Mesenchymal stem cell (in vitro differentiated cells and primary cell): ENCODE measurements at regions not wholly inside any gene's neighbourhood (a gene's known extent, or its start where the extent isn't known, plus 50 kb on each side); places are given as distances from the start of the nearest gene placed in this dataset.

Experiments
- DNase-seq: peaks from one replicate; pipeline ENCODE4 v3.0.0-alpha.2; 2013
- H2AFZ ChIP-seq: one replicate; pipeline ENCODE4 v1.6.1; 2013; ENCODE audit warnings: low read depth, mild to moderate bottlenecking, control low read depth, inconsistent platforms, low read length, moderate library complexity
- H2AK5ac ChIP-seq: 2 replicates; pipeline ENCODE4 v1.6.1; 2013; ENCODE audit warnings: low read length, moderate library complexity, mild to moderate bottlenecking, inconsistent platforms; ENCODE audit not compliant: severe bottlenecking
- H2BK120ac ChIP-seq: one replicate; pipeline ENCODE4 v1.6.1; 2013; ENCODE audit warnings: low read depth, mild to moderate bottlenecking, inconsistent platforms, low read length, moderate library complexity
- H2BK12ac ChIP-seq, 2 experiments: one replicate each; pipeline ENCODE4 v1.6.1; 2013; ENCODE audit warnings: inconsistent platforms in 2 of 2, low read length in 2 of 2, mild to moderate bottlenecking in 2 of 2, moderate library complexity in 2 of 2, control low read depth in 1 of 2
- H2BK15ac ChIP-seq: one replicate; pipeline ENCODE4 v1.6.1; 2013; ENCODE audit warnings: mild to moderate bottlenecking, low read depth, inconsistent platforms; ENCODE audit not compliant: poor library complexity, severe bottlenecking
- H2BK5ac ChIP-seq: 2 replicates; pipeline ENCODE4 v1.6.1; 2013; ENCODE audit warnings: low read depth, mild to moderate bottlenecking, low read length, control low read depth, inconsistent platforms; ENCODE audit not compliant: poor library complexity, severe bottlenecking
- H3K14ac ChIP-seq, 2 experiments: one replicate each; pipeline ENCODE4 v1.6.1; 2013; ENCODE audit warnings: inconsistent platforms in 2 of 2, low read length in 2 of 2, control low read depth in 1 of 2, mild to moderate bottlenecking in 1 of 2, moderate library complexity in 1 of 2
- H3K18ac ChIP-seq, 2 experiments: one replicate each; pipeline ENCODE4 v1.6.1; 2013; ENCODE audit warnings: inconsistent platforms in 2 of 2, low read length in 2 of 2, control low read depth in 1 of 2, low read depth in 1 of 2, mild to moderate bottlenecking in 1 of 2
- H3K23ac ChIP-seq, 2 experiments: one replicate each; pipeline ENCODE4 v1.6.1; 2013; ENCODE audit warnings: inconsistent platforms in 2 of 2, low read length in 2 of 2, mild to moderate bottlenecking in 2 of 2, moderate library complexity in 2 of 2, control low read depth in 1 of 2
- H3K27ac ChIP-seq: 2 replicates; pipeline ENCODE4 v1.5.1; 2013; ENCODE audit warnings: mild to moderate bottlenecking, moderate library complexity, low read length, control low read depth, inconsistent platforms; ENCODE audit not compliant: poor library complexity, severe bottlenecking
- H3K27me3 ChIP-seq, 2 experiments: 2 replicates each; pipeline versions ENCODE4 v1.6.1 to v1.7.0; 2013; ENCODE audit warnings: low read length in 2 of 2, mild to moderate bottlenecking in 2 of 2, moderate library complexity in 2 of 2, control low read depth in 1 of 2, inconsistent platforms in 1 of 2; ENCODE audit not compliant: control insufficient read depth in 1 of 2, insufficient read depth in 1 of 2
- H3K36me3 ChIP-seq, 2 experiments: 2 replicates each; pipeline versions ENCODE4 v1.6.1 to v1.7.0; 2013; ENCODE audit warnings: low read length in 2 of 2, control low read depth in 1 of 2, inconsistent platforms in 1 of 2, low read depth in 1 of 2, mild to moderate bottlenecking in 1 of 2; ENCODE audit not compliant: insufficient read depth in 2 of 2, control insufficient read depth in 1 of 2
- H3K4ac ChIP-seq, 2 experiments: one replicate each; pipeline ENCODE4 v1.6.1; 2013; ENCODE audit warnings: inconsistent platforms in 2 of 2, low read length in 2 of 2, mild to moderate bottlenecking in 2 of 2, moderate library complexity in 2 of 2, control low read depth in 1 of 2, low read depth in 1 of 2
- H3K4me1 ChIP-seq: 2 replicates; pipeline ENCODE4 v1.6.1; 2013; ENCODE audit warnings: low read depth, low read length, control low read depth; ENCODE audit not compliant: control insufficient read depth, insufficient read depth
- H3K4me2 ChIP-seq: 2 replicates; pipeline ENCODE4 v1.6.1; 2013; ENCODE audit warnings: low read length, mild to moderate bottlenecking, inconsistent platforms; ENCODE audit not compliant: poor library complexity, severe bottlenecking
- H3K4me3 ChIP-seq, 2 experiments: 2 replicates each; pipeline versions ENCODE4 v1.5.1 to v1.7.0; 2013; ENCODE audit warnings: low read length in 2 of 2, mild to moderate bottlenecking in 2 of 2, control low read depth in 1 of 2, low read depth in 1 of 2; ENCODE audit not compliant: insufficient read depth in 1 of 2
- H3K79me1 ChIP-seq: replicated peaks from 2 replicates; pipeline ENCODE4 v1.6.1; 2013; ENCODE audit warnings: mild to moderate bottlenecking, control low read depth, low read length, inconsistent platforms; ENCODE audit not compliant: poor library complexity, severe bottlenecking
- H3K9ac ChIP-seq: 2 replicates; pipeline ENCODE4 v1.7.0; 2013; ENCODE audit warnings: mild to moderate bottlenecking, low read length, moderate library complexity
- H3K9me3 ChIP-seq: 2 replicates; pipeline ENCODE4 v1.7.0; 2013; ENCODE audit warnings: mild to moderate bottlenecking, low read length; ENCODE audit not compliant: control insufficient read depth
- H4K8ac ChIP-seq: one replicate; pipeline ENCODE4 v1.6.1; 2013; ENCODE audit warnings: inconsistent platforms, mild to moderate bottlenecking, low read length, moderate library complexity
- H4K91ac ChIP-seq: one replicate; pipeline ENCODE4 v1.6.1; 2013; ENCODE audit warnings: mild to moderate bottlenecking, low read length, inconsistent platforms
- WGBS: methylation state at CpG from one replicate; pipeline ENCODE4 v1.1.7; 2013; ENCODE audit warnings: mixed read lengths; 5-methylcytosine and 5-hydroxymethylcytosine counted together

- no peak overlapping the region for H3K18ac ChIP-seq
- peaks cover 0 to 36% of the 10 kb centered on the region in 2 experiments for H3K27me3 ChIP-seq
- no peaks in the 10 kb centered on the region for H3K36me3 ChIP-seq
- H2BK15ac ChIP-seq: no peak overlapping the region
- H2BK5ac ChIP-seq: no peak overlapping the region
- no peak overlapping the region for H2BK120ac ChIP-seq
- no peak overlapping the region for H2AFZ ChIP-seq
- no peak for DNase-seq
- no peak overlapping the region for H3K9ac ChIP-seq
- no peak overlapping the region for H3K27ac ChIP-seq
- H4K91ac ChIP-seq: no peak overlapping the region
- no peak overlapping the region for H3K14ac ChIP-seq
- H2BK12ac ChIP-seq: no peak overlapping the region
- no peak overlapping the region for H2AK5ac ChIP-seq
- H3K23ac ChIP-seq: no peak overlapping the region
- H3K4me2 ChIP-seq: no peak overlapping the region
- WGBS: 96% methylated on average over 10 of the region's 11 CpGs
- no peak overlapping the region for H3K4me3 ChIP-seq
- no peaks in the 10 kb centered on the region for H3K79me1 ChIP-seq
- peaks cover 10% of the 10 kb centered on the region for H3K4me1 ChIP-seq
- no peaks in the 10 kb centered on the region for H3K9me3 ChIP-seq
- H4K8ac ChIP-seq: no peak overlapping the region
- H3K4ac ChIP-seq: no peak overlapping the region
Measured at GRCh38 chr10:113225903-113226302, 275.9 kb downstream of the TCF7L2 start.

- no peak overlapping the region for H2BK120ac ChIP-seq
- H3K4me1 ChIP-seq: peaks cover 10% of the 10 kb centered on the region
Measured at GRCh38 chr10:113226399-113226798, 276.4 kb downstream of the TCF7L2 start.

GRCh38 chr10:113226831-113227445 is 276.9 kb downstream of the TCF7L2 start:
- Histone ChIP-seq H2BK15ac (no peak overlapping the region), H3K18ac (no peak overlapping the region), H3K9me3 (no peaks in the 10 kb centered on the region), H3K23ac (no peak overlapping the region), H3K4me2 (no peak overlapping the region), H3K9ac (no peak overlapping the region), H3K14ac (no peak overlapping the region), H3K79me1 (no peaks in the 10 kb centered on the region), H4K8ac (no peak overlapping the region), H2BK12ac (no peak overlapping the region), H3K4me1 (peaks cover 6% of the 10 kb centered on the region), H3K36me3 (no peaks in the 10 kb centered on the region), H3K4ac (no peak overlapping the region), H4K91ac (no peak overlapping the region), H3K4me3 (no peak overlapping the region), H3K27me3 (peaks cover 0 to 36% of the 10 kb centered on the region in 2 experiments), H2BK120ac (no peak overlapping the region), H2AFZ (no peak overlapping the region), H2AK5ac (no peak overlapping the region), H2BK5ac (no peak overlapping the region), H3K27ac (no peak overlapping the region)
- no peak for DNase-seq
- 86% methylated on average over 8 of the region's 8 CpGs for WGBS

More at GRCh38 chr10:113226399-113226798, 276.4 kb downstream of the TCF7L2 start:
- Histone ChIP-seq H2BK5ac (no peak overlapping the region), H3K4ac (no peak overlapping the region), H2AFZ (no peak overlapping the region), H3K4me2 (no peak overlapping the region), H3K4me3 (no peak overlapping the region), H3K14ac (no peak overlapping the region), H2AK5ac (no peak overlapping the region), H3K36me3 (no peaks in the 10 kb centered on the region), H4K8ac (no peak overlapping the region), H4K91ac (no peak overlapping the region), H3K27ac (no peak overlapping the region), H2BK15ac (no peak overlapping the region), H3K9me3 (no peaks in the 10 kb centered on the region), H3K23ac (no peak overlapping the region), H3K18ac (no peak overlapping the region), H3K9ac (no peak overlapping the region), H3K79me1 (no peaks in the 10 kb centered on the region), H3K27me3 (peaks cover 0 to 36% of the 10 kb centered on the region in 2 experiments), H2BK12ac (no peak overlapping the region)
- 95% methylated on average over 8 of the region's 8 CpGs for WGBS
- no peak for DNase-seq

GRCh38 chr10:113228530-113228929 is 278.5 kb downstream of the TCF7L2 start:
- Histone ChIP-seq H3K23ac (no peak overlapping the region), H3K27me3 (peaks cover 0 to 23% of the 10 kb centered on the region in 2 experiments), H2AFZ (no peak overlapping the region), H3K4me3 (no peak overlapping the region), H3K4me2 (no peak overlapping the region), H4K8ac (no peak overlapping the region), H2BK5ac (no peak overlapping the region), H3K9ac (no peak overlapping the region), H3K14ac (no peak overlapping the region), H3K36me3 (no peaks in the 10 kb centered on the region), H3K18ac (no peak overlapping the region), H3K9me3 (no peaks in the 10 kb centered on the region), H4K91ac (no peak overlapping the region), H2AK5ac (no peak overlapping the region), H2BK12ac (no peak overlapping the region), H3K4ac (no peak overlapping the region), H3K4me1 (peaks cover 3% of the 10 kb centered on the region), H3K79me1 (no peaks in the 10 kb centered on the region), H3K27ac (peak overlapping the region; percentile 10), H2BK15ac (no peak overlapping the region), H2BK120ac (no peak overlapping the region)
- WGBS: 33% methylated on average over 7 of the region's 7 CpGs
- DNase-seq: peak; percentile 76
